Pancreas (tissue), 10 donors: ENCODE measurements at regions not wholly inside any gene's neighbourhood (a gene's known extent, or its start where the extent isn't known, plus 50 kb on each side); places are given as distances from the start of the nearest gene placed in this dataset.

Experiments
- ATAC-seq, 4 donors: fragments of 200-7000 bp; cut with Tn5 transposase; one replicate each; pipeline versions ENCODE4 v1.8.0 to v1.9.1; 2020; ENCODE audit warnings: mild to moderate bottlenecking in 4 of 4, moderate library complexity in 4 of 4
- DNase-seq, 6 donors: peaks; one replicate each; pipeline ENCODE4 v3.0.0-alpha.2; 2020
- FAIRE-seq: peaks from 2 replicates; lab custom pipeline; 2012; peaks lifted over from hg19 to GRCh38; lab: Jason Lieb, UNC
- H3K27ac ChIP-seq, 4 donors: fragments of 200-600 bp; sonication (generic); 1 replicate in 3 of 4; 2 replicates in 1 of 4; pipeline versions ENCODE4 v1.5.0 to v1.8.0; 2020
- H3K27me3 ChIP-seq, 4 donors: fragments of 200-600 bp; one replicate each; pipeline ENCODE4 v1.8.0; 2021
- H3K36me3 ChIP-seq, 3 donors: fragments of 200-600 bp; sonication (generic) in 1 of 3; one replicate each; pipeline versions ENCODE4 v1.5.0 to v1.8.0; 2020 to 2021
- H3K4me1 ChIP-seq, 3 donors: fragments of 200-600 bp; one replicate each; pipeline ENCODE4 v1.8.0; 2021
- H3K4me3 ChIP-seq, 4 donors: fragments of 200-600 bp; sonication (generic) in 2 of 4; one replicate each; pipeline versions ENCODE4 v1.5.0 to v1.8.0; 2020 to 2021
- H3K9me3 ChIP-seq, 4 donors: fragments of 200-600 bp; one replicate each; pipeline ENCODE4 v1.8.0; 2021
- CTCF ChIP-seq, 4 donors: fragments of 200-600 bp; sonication (generic) in 3 of 4; IDR thresholded peaks; one replicate each; pipeline versions ENCODE4 v1.5.0 to v1.8.0; 2021; ENCODE audit warnings: antibody characterized with exemption in 4 of 4
- WGBS, 2 donors: extraction: QIAGEN DNeasy Blood & Tissue Kit; methylation state at CpG; one replicate each; pipeline ENCODE4 v1.1.7; 2013; 5-methylcytosine and 5-hydroxymethylcytosine counted together
- intact Hi-C, 3 donors: fragments of 100-400 bp; cut with DNase I; formaldehyde crosslinking; loops; one replicate each; pipeline versions ENCODE4 v1.11.1 to v1.14.2; 2022
- donor health status: healthy with polysubstance abuse.
- donor health status: DM: no; HTN: no; CAD: no; lungs with moderate emphysema.
- donor health status: DM: no; HTN: no; CAD: no.
- donor health status: control.
- donor health status: control.
- donor health status: Bipolar disorder and iron deficiency.
- donor health status: DM: yes; HTN: yes; CAD: no.
- donor health status: DM: no; HTN: no; CAD: no.
- donor health status: DM: no; HTN: no; CAD: no.
- donor health status: DM: yes; HTN: yes; CAD: no.

GRCh38 chr9:13446286-13446937 is 166.9 kb upstream of the MPDZ start:
- 78 to 83% methylated on average over 8 of the region's 8 CpGs for WGBS, 2 donors
- DNase-seq (no peak), ATAC-seq (no peak), FAIRE-seq (no peak)
- Histone ChIP-seq H3K27me3 (peaks cover 0 to 9% (median 0%) of the 10 kb centered on the region in 4 donors), H3K4me3 (no peak overlapping the region), H3K36me3 (no peaks in the 10 kb centered on the region), H3K4me1 (no peaks in the 10 kb centered on the region), H3K9me3 (no peaks in the 10 kb centered on the region), H3K27ac (no peak overlapping the region)
- intact Hi-C loops, result loop anchor here in 1 of 3 donors (5.0 kb wide), 1 partner anchor 906 kb away; no protein-coding TSS in a partner anchor
- TF ChIP-seq CTCF (IDR thresholded peaks at IDR 0.05), result no peak

GRCh38 chr9:13445103-13445500 is 165.6 kb upstream of the MPDZ start:
- 64 to 83% methylated on average over 4 of the region's 4 CpGs for WGBS, 2 donors
- Histone ChIP-seq H3K36me3 (no peaks in the 10 kb centered on the region), H3K27me3 (peaks cover 0 to 9% (median 0%) of the 10 kb centered on the region in 4 donors), H3K4me1 (no peaks in the 10 kb centered on the region), H3K9me3 (no peaks in the 10 kb centered on the region), H3K27ac (no peak overlapping the region), H3K4me3 (no peak overlapping the region)
- intact Hi-C loops, result loop anchor here in 1 of 3 donors (5.0 kb wide), 1 partner anchor 907 kb away; no protein-coding TSS in a partner anchor
- no peak for TF ChIP-seq CTCF (IDR thresholded peaks at IDR 0.05)
- ATAC-seq (no peak), FAIRE-seq (no peak), DNase-seq (no peak)

- Histone ChIP-seq H3K4me3 (no peak overlapping the region), H3K27ac (no peak overlapping the region), H3K36me3 (no peaks in the 10 kb centered on the region), H3K27me3 (peaks cover 0 to 9% (median 0%) of the 10 kb centered on the region in 4 donors), H3K4me1 (no peaks in the 10 kb centered on the region), H3K9me3 (no peaks in the 10 kb centered on the region)
- ATAC-seq, result no peak
- WGBS, 2 donors, result 42 to 53% methylated on average over 10 of the region's 10 CpGs
- intact Hi-C loops, result loop anchor here in 1 of 3 donors (5.0 kb wide), 1 partner anchor 908 kb away; no protein-coding TSS in a partner anchor
- TF ChIP-seq CTCF (IDR thresholded peaks at IDR 0.05), result no peak
- no peak for DNase-seq
- no peak for FAIRE-seq
Observed at GRCh38 chr9:13444245-13445102, 165.0 kb upstream of the MPDZ start.

GRCh38 chr9:13443346-13444244 is 164.1 kb upstream of the MPDZ start:
- Histone ChIP-seq H3K27me3 (peaks cover 0 to 9% (median 0%) of the 10 kb centered on the region in 4 donors), H3K27ac (no peak overlapping the region), H3K9me3 (no peaks in the 10 kb centered on the region), H3K36me3 (no peaks in the 10 kb centered on the region), H3K4me1 (no peaks in the 10 kb centered on the region), H3K4me3 (no peak overlapping the region)
- TF ChIP-seq CTCF (IDR thresholded peaks at IDR 0.05), result no peak
- intact Hi-C loops, result no loop called here
- FAIRE-seq (no peak), ATAC-seq (no peak), DNase-seq (no peak)
- 54 to 64% methylated on average over 18 of the region's 18 CpGs for WGBS, 2 donors
